ENCODE measurements at regions not wholly inside any gene's neighbourhood (a gene's known extent, or its start where the extent isn't known, plus 50 kb on each side); places are given as distances from the start of the nearest gene placed in this dataset.

DNA sequence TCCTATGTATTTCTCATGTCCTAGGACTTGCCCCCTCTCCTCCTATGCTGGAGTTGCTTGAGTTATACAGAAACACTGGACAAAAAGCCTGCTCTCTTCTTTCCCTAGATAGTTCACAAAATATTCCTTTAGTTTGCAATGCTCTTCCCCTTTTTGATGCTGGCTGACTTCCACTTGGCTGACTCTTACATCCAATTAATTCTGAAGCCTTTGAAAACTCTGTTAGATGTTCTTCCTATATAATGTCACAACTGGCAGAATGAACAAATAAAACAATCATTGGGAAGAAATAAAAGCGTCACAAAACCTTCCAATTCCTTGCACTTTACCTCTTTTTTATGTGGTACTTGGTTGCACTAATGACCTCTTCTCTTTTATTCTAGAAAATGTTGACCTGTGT, 253.8 kb upstream of the CITED2 start:
- TF ChIP-seq, protein P1, sequence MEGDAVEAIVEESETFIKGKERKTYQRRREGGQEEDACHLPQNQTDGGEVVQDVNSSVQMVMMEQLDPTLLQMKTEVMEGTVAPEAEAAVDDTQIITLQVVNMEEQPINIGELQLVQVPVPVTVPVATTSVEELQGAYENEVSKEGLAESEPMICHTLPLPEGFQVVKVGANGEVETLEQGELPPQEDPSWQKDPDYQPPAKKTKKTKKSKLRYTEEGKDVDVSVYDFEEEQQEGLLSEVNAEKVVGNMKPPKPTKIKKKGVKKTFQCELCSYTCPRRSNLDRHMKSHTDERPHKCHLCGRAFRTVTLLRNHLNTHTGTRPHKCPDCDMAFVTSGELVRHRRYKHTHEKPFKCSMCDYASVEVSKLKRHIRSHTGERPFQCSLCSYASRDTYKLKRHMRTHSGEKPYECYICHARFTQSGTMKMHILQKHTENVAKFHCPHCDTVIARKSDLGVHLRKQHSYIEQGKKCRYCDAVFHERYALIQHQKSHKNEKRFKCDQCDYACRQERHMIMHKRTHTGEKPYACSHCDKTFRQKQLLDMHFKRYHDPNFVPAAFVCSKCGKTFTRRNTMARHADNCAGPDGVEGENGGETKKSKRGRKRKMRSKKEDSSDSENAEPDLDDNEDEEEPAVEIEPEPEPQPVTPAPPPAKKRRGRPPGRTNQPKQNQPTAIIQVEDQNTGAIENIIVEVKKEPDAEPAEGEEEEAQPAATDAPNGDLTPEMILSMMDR (IDR thresholded peaks at IDR 0.05; ENCODE audit: insufficient read depth, low read depth, low read length): no peak
- TF ChIP-seq EZH2 (IDR thresholded peaks at IDR 0.05; ENCODE audit: insufficient read depth, low read length): no peak
